NOMO-1 (cell line): ENCODE measurements at regions not wholly inside any gene's neighbourhood (a gene's known extent, or its start where the extent isn't known, plus 50 kb on each side); places are given as distances from the start of the nearest gene placed in this dataset.

Experiments used
- DNase-seq, 2 experiments: peaks; one replicate each; lab custom pipeline; 2025; ENCODE audit not compliant: unreplicated experiment in 2 of 2; lab: John Stamatoyannopoulos, UW

GRCh38 chr5:62737766-62738165 lies 159.1 kb downstream of the LRRC70 start:
- peak; percentile 62 to 77 for DNase-seq

GRCh38 chr5:62732677-62733121 lies 154.1 kb downstream of the LRRC70 start:
- peak; percentile 89 to 97 for DNase-seq

GRCh38 chr5:62731022-62731421 lies 152.4 kb downstream of the LRRC70 start:
- peak; percentile 36 to 70 for DNase-seq

- no peak for DNase-seq
These were observed 151.1 kb downstream of the LRRC70 start for GRCh38 chr5:62729675-62730074.

- no peak for DNase-seq
These were observed 149.2 kb downstream of the LRRC70 start for GRCh38 chr5:62727861-62728260.

GRCh38 chr5:62727184-62727583 lies 148.6 kb downstream of the LRRC70 start:
- DNase-seq, result no peak

GRCh38 chr5:62722360-62722759 lies 143.7 kb downstream of the LRRC70 start:
- DNase-seq, result no peak

GRCh38 chr5:62720031-62720441 lies 141.4 kb downstream of the LRRC70 start:
- DNase-seq, result peak; percentile 43 to 45

- no peak for DNase-seq
These were observed 140.6 kb downstream of the LRRC70 start for GRCh38 chr5:62719061-62719720.

- DNase-seq, result no peak
These were observed 139.7 kb downstream of the LRRC70 start for GRCh38 chr5:62718324-62718723.

GRCh38 chr5:62717301-62717933 lies 138.8 kb downstream of the LRRC70 start:
- DNase-seq, result no peak

GRCh38 chr5:62714296-62714695 lies 135.7 kb downstream of the LRRC70 start:
- DNase-seq, result no peak

- DNase-seq, result peak in 1 of 2 experiments; percentile 39
These were observed 130.1 kb downstream of the LRRC70 start for GRCh38 chr5:62708481-62709325.

GRCh38 chr5:62707563-62707962 lies 128.9 kb downstream of the LRRC70 start:
- DNase-seq, result peak; percentile 27 to 64

GRCh38 chr5:62707131-62707530 lies 128.5 kb downstream of the LRRC70 start:
- peak in 1 of 2 experiments; percentile 47 for DNase-seq

GRCh38 chr5:62705022-62705421 lies 126.4 kb downstream of the LRRC70 start:
- no peak for DNase-seq

GRCh38 chr5:62702126-62702525 lies 123.5 kb downstream of the LRRC70 start:
- no peak for DNase-seq

- DNase-seq, result peak; percentile 11 to 68
These were observed 122.4 kb downstream of the LRRC70 start for GRCh38 chr5:62701036-62701435.

GRCh38 chr5:62698756-62699155 lies 120.1 kb downstream of the LRRC70 start:
- no peak for DNase-seq

GRCh38 chr5:62695274-62695673 lies 116.7 kb downstream of the LRRC70 start:
- no peak for DNase-seq

GRCh38 chr5:62692946-62693713 lies 114.5 kb downstream of the LRRC70 start:
- DNase-seq, result no peak
